ENCODE measurements at regions not wholly inside any gene's neighbourhood (a gene's known extent, or its start where the extent isn't known, plus 50 kb on each side); places are given as distances from the start of the nearest gene placed in this dataset.

- Mint-ChIP-seq H3K27me3 (peaks cover 20% of the 10 kb centered on the region), H3K36me3 (ENCODE audit: insufficient read depth) (no peaks in the 10 kb centered on the region), H3K4me1 (peaks cover 6% of the 10 kb centered on the region), H3K27ac (ENCODE audit: low read depth) (peak overlapping the region; percentile 3), H3K4me3 (no peak overlapping the region), H3K9me3 (no peaks in the 10 kb centered on the region)
- DNase-seq (ENCODE audit: low spot score in 2 of 2) (no peak), ATAC-seq (replicated peaks; ENCODE audit: extremely low read depth, poor library complexity, severe bottlenecking) (no peak)
Measured at GRCh38 chr2:217090884-217091283, 231.0 kb upstream of the TNP1 start.

GRCh38 chr2:217090024-217090473 is 230.2 kb upstream of the TNP1 start:
- ATAC-seq (replicated peaks; ENCODE audit: extremely low read depth, poor library complexity, severe bottlenecking) (no peak), DNase-seq (ENCODE audit: low spot score in 2 of 2) (no peak)
- H3K36me3 Mint-ChIP-seq (ENCODE audit: insufficient read depth), result no peaks in the 10 kb centered on the region
- no peak overlapping the region for H3K27ac Mint-ChIP-seq (ENCODE audit: low read depth)
- no peaks in the 10 kb centered on the region for H3K9me3 Mint-ChIP-seq
- H3K27me3 Mint-ChIP-seq, result peaks cover 28% of the 10 kb centered on the region
- peaks cover 6% of the 10 kb centered on the region for H3K4me1 Mint-ChIP-seq
- H3K4me3 Mint-ChIP-seq, result no peak overlapping the region

GRCh38 chr2:217086718-217087117 is 226.9 kb upstream of the TNP1 start:
- ATAC-seq (replicated peaks; ENCODE audit: extremely low read depth, poor library complexity, severe bottlenecking), result no peak
- H3K36me3 Mint-ChIP-seq (ENCODE audit: insufficient read depth), result no peaks in the 10 kb centered on the region
- H3K27ac Mint-ChIP-seq (ENCODE audit: low read depth), result no peak overlapping the region
- no peak for DNase-seq (ENCODE audit: low spot score in 2 of 2)
- H3K27me3 Mint-ChIP-seq, result peaks cover 35% of the 10 kb centered on the region
- H3K9me3 Mint-ChIP-seq, result no peaks in the 10 kb centered on the region
- H3K4me3 Mint-ChIP-seq, result no peak overlapping the region
- peaks cover 6% of the 10 kb centered on the region for H3K4me1 Mint-ChIP-seq

GRCh38 chr2:217086038-217086522 is 226.2 kb upstream of the TNP1 start:
- Mint-ChIP-seq H3K4me3 (no peak overlapping the region), H3K4me1 (peaks cover 6% of the 10 kb centered on the region), H3K36me3 (ENCODE audit: insufficient read depth) (no peaks in the 10 kb centered on the region), H3K9me3 (no peaks in the 10 kb centered on the region), H3K27ac (ENCODE audit: low read depth) (no peak overlapping the region), H3K27me3 (peaks cover 29% of the 10 kb centered on the region)
- no peak for DNase-seq (ENCODE audit: low spot score in 2 of 2)
- no peak for ATAC-seq (replicated peaks; ENCODE audit: extremely low read depth, poor library complexity, severe bottlenecking)

- no peak overlapping the region for H3K4me3 Mint-ChIP-seq
- DNase-seq (ENCODE audit: low spot score in 2 of 2) (no peak), ATAC-seq (replicated peaks; ENCODE audit: extremely low read depth, poor library complexity, severe bottlenecking) (no peak)
- peaks cover 25% of the 10 kb centered on the region for H3K27me3 Mint-ChIP-seq
- no peaks in the 10 kb centered on the region for H3K9me3 Mint-ChIP-seq
- H3K27ac Mint-ChIP-seq (ENCODE audit: low read depth), result no peak overlapping the region
- H3K36me3 Mint-ChIP-seq (ENCODE audit: insufficient read depth), result no peaks in the 10 kb centered on the region
- H3K4me1 Mint-ChIP-seq, result peaks cover 6% of the 10 kb centered on the region
Measured at GRCh38 chr2:217085543-217085942, 225.7 kb upstream of the TNP1 start.

GRCh38 chr2:217081799-217082198 is 221.9 kb upstream of the TNP1 start:
- Mint-ChIP-seq H3K4me1 (no peaks in the 10 kb centered on the region), H3K36me3 (ENCODE audit: insufficient read depth) (no peaks in the 10 kb centered on the region), H3K27ac (ENCODE audit: low read depth) (no peak overlapping the region), H3K27me3 (peaks cover 25% of the 10 kb centered on the region), H3K4me3 (no peak overlapping the region), H3K9me3 (no peaks in the 10 kb centered on the region)
- ATAC-seq (replicated peaks; ENCODE audit: extremely low read depth, poor library complexity, severe bottlenecking), result no peak
- no peak for DNase-seq (ENCODE audit: low spot score in 2 of 2)

- no peak for ATAC-seq (replicated peaks; ENCODE audit: extremely low read depth, poor library complexity, severe bottlenecking)
- Mint-ChIP-seq H3K4me3 (no peak overlapping the region), H3K36me3 (ENCODE audit: insufficient read depth) (no peaks in the 10 kb centered on the region), H3K27me3 (peaks cover 9% of the 10 kb centered on the region), H3K4me1 (no peaks in the 10 kb centered on the region), H3K9me3 (no peaks in the 10 kb centered on the region), H3K27ac (ENCODE audit: low read depth) (no peak overlapping the region)
- no peak for DNase-seq (ENCODE audit: low spot score in 2 of 2)
Measured at GRCh38 chr2:217079165-217079564, 219.3 kb upstream of the TNP1 start.

GRCh38 chr2:217077831-217078407 is 218.1 kb upstream of the TNP1 start:
- Mint-ChIP-seq H3K27ac (ENCODE audit: low read depth) (no peak overlapping the region), H3K9me3 (no peaks in the 10 kb centered on the region), H3K27me3 (no peaks in the 10 kb centered on the region), H3K36me3 (ENCODE audit: insufficient read depth) (no peaks in the 10 kb centered on the region), H3K4me1 (no peaks in the 10 kb centered on the region), H3K4me3 (no peak overlapping the region)
- ATAC-seq (replicated peaks; ENCODE audit: extremely low read depth, poor library complexity, severe bottlenecking) (no peak), DNase-seq (ENCODE audit: low spot score in 2 of 2) (no peak)

- no peaks in the 10 kb centered on the region for H3K9me3 Mint-ChIP-seq
- H3K4me1 Mint-ChIP-seq, result no peaks in the 10 kb centered on the region
- DNase-seq (ENCODE audit: low spot score in 2 of 2) (no peak), ATAC-seq (replicated peaks; ENCODE audit: extremely low read depth, poor library complexity, severe bottlenecking) (no peak)
- H3K27me3 Mint-ChIP-seq, result no peaks in the 10 kb centered on the region
- H3K36me3 Mint-ChIP-seq (ENCODE audit: insufficient read depth), result no peaks in the 10 kb centered on the region
- H3K27ac Mint-ChIP-seq (ENCODE audit: low read depth), result no peak overlapping the region
- H3K4me3 Mint-ChIP-seq, result no peak overlapping the region
Measured at GRCh38 chr2:217076657-217077232, 216.9 kb upstream of the TNP1 start.

- ATAC-seq (replicated peaks; ENCODE audit: extremely low read depth, poor library complexity, severe bottlenecking), result no peak
- no peak for DNase-seq (ENCODE audit: low spot score in 2 of 2)
- H3K27ac Mint-ChIP-seq (ENCODE audit: low read depth), result no peak overlapping the region
- no peaks in the 10 kb centered on the region for H3K4me1 Mint-ChIP-seq
- H3K27me3 Mint-ChIP-seq, result no peaks in the 10 kb centered on the region
- no peak overlapping the region for H3K4me3 Mint-ChIP-seq
- no peaks in the 10 kb centered on the region for H3K36me3 Mint-ChIP-seq (ENCODE audit: insufficient read depth)
- H3K9me3 Mint-ChIP-seq, result no peaks in the 10 kb centered on the region
Measured at GRCh38 chr2:217076058-217076435, 216.2 kb upstream of the TNP1 start.

- H3K27ac Mint-ChIP-seq (ENCODE audit: low read depth), result no peak overlapping the region
- no peaks in the 10 kb centered on the region for H3K9me3 Mint-ChIP-seq
- no peaks in the 10 kb centered on the region for H3K4me1 Mint-ChIP-seq
- no peak for DNase-seq (ENCODE audit: low spot score in 2 of 2)
- H3K4me3 Mint-ChIP-seq, result no peak overlapping the region
- H3K27me3 Mint-ChIP-seq, result no peaks in the 10 kb centered on the region
- ATAC-seq (replicated peaks; ENCODE audit: extremely low read depth, poor library complexity, severe bottlenecking), result no peak
- H3K36me3 Mint-ChIP-seq (ENCODE audit: insufficient read depth), result no peaks in the 10 kb centered on the region
Measured at GRCh38 chr2:217075268-217076057, 215.6 kb upstream of the TNP1 start.

- H3K4me1 Mint-ChIP-seq, result no peaks in the 10 kb centered on the region
- H3K27me3 Mint-ChIP-seq, result no peaks in the 10 kb centered on the region
- no peaks in the 10 kb centered on the region for H3K9me3 Mint-ChIP-seq
- no peak overlapping the region for H3K27ac Mint-ChIP-seq (ENCODE audit: low read depth)
- ATAC-seq (replicated peaks; ENCODE audit: extremely low read depth, poor library complexity, severe bottlenecking) (no peak), DNase-seq (ENCODE audit: low spot score in 2 of 2) (no peak)
- no peak overlapping the region for H3K4me3 Mint-ChIP-seq
- H3K36me3 Mint-ChIP-seq (ENCODE audit: insufficient read depth), result no peaks in the 10 kb centered on the region
Measured at GRCh38 chr2:217074576-217075255, 214.9 kb upstream of the TNP1 start.
